Uterus (tissue), 2 donors: ENCODE measurements at regions not wholly inside any gene's neighbourhood (a gene's known extent, or its start where the extent isn't known, plus 50 kb on each side); places are given as distances from the start of the nearest gene placed in this dataset.

ENCODE experiments used
- CTCF ChIP-seq, 4 experiments: fragments of 200-600 bp in 2 of 4; fragments of 450-650 bp in 2 of 4; sonication (generic) in 2 of 4; IDR thresholded peaks; one replicate each; pipeline ENCODE4 v1.5.1; 2016 to 2019; ENCODE audit warnings: antibody characterized with exemption in 4 of 4, mild to moderate bottlenecking in 2 of 4, moderate library complexity in 1 of 4
- POLR2A ChIP-seq, 2 donors: fragments of 450-650 bp; IDR thresholded peaks; one replicate each; pipeline ENCODE4 v1.6.1; 2016; ENCODE audit warnings: antibody characterized with exemption in 2 of 2, mild to moderate bottlenecking in 1 of 2, moderate library complexity in 1 of 2

DNA sequence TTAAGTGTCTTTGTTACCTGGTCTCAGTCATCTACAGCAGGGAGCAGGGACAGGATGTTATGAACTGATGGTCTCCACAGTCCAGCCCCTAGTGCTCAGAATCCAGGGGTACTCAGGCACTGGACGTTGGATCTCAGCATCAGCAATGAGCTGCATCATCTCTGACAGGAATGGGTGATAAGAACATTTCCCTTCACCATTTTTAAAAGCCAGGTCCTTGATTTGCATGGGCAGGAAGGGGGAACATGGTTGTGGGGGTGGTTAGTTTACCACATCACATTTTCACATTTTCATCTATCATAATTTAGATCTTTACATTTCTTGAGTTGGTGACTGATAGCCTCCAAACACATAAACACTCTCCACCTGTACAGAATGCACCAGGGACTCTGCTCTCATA, 427.8 kb upstream of the NPVF start:
- TF ChIP-seq POLR2A (IDR thresholded peaks at IDR 0.05) (no peak), CTCF (IDR thresholded peaks at IDR 0.05) (no peak)
